ENCODE measurements at regions not wholly inside any gene's neighbourhood (a gene's known extent, or its start where the extent isn't known, plus 50 kb on each side); places are given as distances from the start of the nearest gene placed in this dataset.

GRCh38 chr6:145175470-145175869 is 559.9 kb downstream of the EPM2A start:
- TF ChIP-seq YY1 (IDR thresholded peaks at IDR 0.05; ENCODE audit: insufficient read depth, insufficient read length): no peak
- TF ChIP-seq ZNF274 (IDR thresholded peaks at IDR 0.05; ENCODE audit: low read depth, low read length): no peak

Measured in NT2/D1 (cell line).